Tibial nerve (tissue), 4 donors: ENCODE measurements at regions not wholly inside any gene's neighbourhood (a gene's known extent, or its start where the extent isn't known, plus 50 kb on each side); places are given as distances from the start of the nearest gene placed in this dataset.
"Not testable (repeated sequence)": the region's sequence is repeated elsewhere in the genome, so short reads cannot be mapped to it uniquely, and the experiment has no call there.

Experiments
- CTCF ChIP-seq, 5 experiments: fragments of 200-600 bp in 3 of 5; fragments of 450-650 bp in 2 of 5; sonication (generic) in 3 of 5; IDR thresholded peaks; one replicate each; pipeline ENCODE4 v1.5.1; 2016 to 2019; ENCODE audit warnings: antibody characterized with exemption in 5 of 5, mild to moderate bottlenecking in 3 of 5, moderate library complexity in 2 of 5
- EP300 ChIP-seq, 2 donors: sonication (generic); formaldehyde crosslinking; IDR thresholded peaks; one replicate each; pipeline ENCODE4 v1.6.1; 2017; ENCODE audit warnings: antibody characterized with exemption in 2 of 2, mild to moderate bottlenecking in 1 of 2
- POLR2A ChIP-seq, 2 donors: fragments of 450-650 bp; IDR thresholded peaks; one replicate each; pipeline ENCODE4 v1.6.1; 2017; ENCODE audit warnings: antibody characterized with exemption in 2 of 2, mild to moderate bottlenecking in 2 of 2, moderate library complexity in 2 of 2

- not testable (repeated sequence) for TF ChIP-seq CTCF, POLR2A, EP300 (IDR thresholded peaks at IDR 0.05)
Observed at GRCh38 chr4:161277150-161277787, 886.5 kb downstream of the FSTL5 start.
